NCI-H2196 (cell line): ENCODE measurements at regions not wholly inside any gene's neighbourhood (a gene's known extent, or its start where the extent isn't known, plus 50 kb on each side); places are given as distances from the start of the nearest gene placed in this dataset.
A peak's percentile ranks its signal among the peaks of the same experiment; 100 is the strongest.

Source experiments
- DNase-seq: peaks from one replicate; lab custom pipeline; 2025; ENCODE audit not compliant: unreplicated experiment; lab: John Stamatoyannopoulos, UW

GRCh38 chr16:8375232-8375587 lies 215.1 kb downstream of the TMEM114 start:
- DNase-seq: peak; percentile 4

- no peak for DNase-seq
Observed at GRCh38 chr16:8374586-8375231, 215.6 kb downstream of the TMEM114 start.

- DNase-seq: no peak
Observed at GRCh38 chr16:8373676-8374431, 216.5 kb downstream of the TMEM114 start.

- no peak for DNase-seq
Observed at GRCh38 chr16:8372141-8372540, 218.2 kb downstream of the TMEM114 start.

- no peak for DNase-seq
Observed at GRCh38 chr16:8370374-8371270, 219.7 kb downstream of the TMEM114 start.

GRCh38 chr16:8358937-8359336 lies 231.4 kb downstream of the TMEM114 start:
- DNase-seq: no peak

- no peak for DNase-seq
Observed at GRCh38 chr16:8355675-8356074, 234.6 kb downstream of the TMEM114 start.

GRCh38 chr16:8346294-8346693 lies 244.0 kb downstream of the TMEM114 start:
- no peak for DNase-seq

- DNase-seq: no peak
Observed at GRCh38 chr16:8342276-8342675, 248.0 kb downstream of the TMEM114 start.

- no peak for DNase-seq
Observed at GRCh38 chr16:8330761-8331160, 259.6 kb downstream of the TMEM114 start.

GRCh38 chr16:8326232-8326631 lies 264.1 kb downstream of the TMEM114 start:
- no peak for DNase-seq

GRCh38 chr16:8323153-8323552 lies 267.2 kb downstream of the TMEM114 start:
- DNase-seq: no peak

GRCh38 chr16:8320131-8320530 lies 270.2 kb downstream of the TMEM114 start:
- no peak for DNase-seq

- no peak for DNase-seq
Observed at GRCh38 chr16:8310816-8311215, 279.5 kb downstream of the TMEM114 start.

GRCh38 chr16:8310323-8310722 lies 280.0 kb downstream of the TMEM114 start:
- no peak for DNase-seq

GRCh38 chr16:8305201-8305600 lies 285.1 kb downstream of the TMEM114 start:
- no peak for DNase-seq

- DNase-seq: no peak
Observed at GRCh38 chr16:8299635-8300034, 290.7 kb downstream of the TMEM114 start.

- no peak for DNase-seq
Observed at GRCh38 chr16:8295513-8296237, 294.6 kb downstream of the TMEM114 start.

GRCh38 chr16:8293413-8293812 lies 296.9 kb downstream of the TMEM114 start:
- DNase-seq: no peak

GRCh38 chr16:8292271-8292670 lies 298.0 kb downstream of the TMEM114 start:
- no peak for DNase-seq

GRCh38 chr16:8286348-8286747 lies 304.0 kb downstream of the TMEM114 start:
- DNase-seq: no peak
